Right atrium auricular region (tissue), 2 donors: ENCODE measurements at regions not wholly inside any gene's neighbourhood (a gene's known extent, or its start where the extent isn't known, plus 50 kb on each side); places are given as distances from the start of the nearest gene placed in this dataset.

Source experiments
- DNase-seq: peaks from one replicate; pipeline ENCODE4 v3.0.0-alpha.2; 2019; ENCODE audit warnings: low spot score
- H3K27ac ChIP-seq, 2 donors: fragments of 200-600 bp; sonication (generic); 1 replicate in 1 of 2; 2 replicates in 1 of 2; pipeline ENCODE4 v1.5.1; 2016 to 2019
- H3K27me3 ChIP-seq, 2 donors: fragments of 200-600 bp; sonication (generic); one replicate each; pipeline versions ENCODE4 v1.5.1 to v1.6.0; 2017 to 2019
- H3K36me3 ChIP-seq: fragments of 200-600 bp; sonication (generic); one replicate; pipeline ENCODE4 v1.5.1; 2016
- H3K4me1 ChIP-seq, 2 donors: fragments of 200-600 bp; sonication (generic); one replicate each; pipeline versions ENCODE4 v1.5.1 to v1.6.0; 2017 to 2019
- H3K4me3 ChIP-seq, 2 donors: fragments of 200-600 bp; sonication (generic); 1 replicate in 1 of 2; 2 replicates in 1 of 2; pipeline ENCODE4 v1.5.1; 2017 to 2019; ENCODE audit warnings: mild to moderate bottlenecking in 1 of 2, moderate library complexity in 1 of 2
- H3K9me3 ChIP-seq, 2 donors: fragments of 200-600 bp; sonication (generic); one replicate each; pipeline ENCODE4 v1.5.1; 2019
- CTCF ChIP-seq, 2 donors: fragments of 200-600 bp; sonication (generic); IDR thresholded peaks; one replicate each; pipeline ENCODE4 v1.5.1; 2019; ENCODE audit warnings: antibody characterized with exemption in 2 of 2

GRCh38 chr6:71727632-71728294 is 158.6 kb upstream of the RIMS1 start:
- H3K4me3 ChIP-seq, result no peak overlapping the region
- no peaks in the 10 kb centered on the region for H3K36me3 ChIP-seq
- no peaks in the 10 kb centered on the region for H3K4me1 ChIP-seq
- no peak for TF ChIP-seq CTCF (IDR thresholded peaks at IDR 0.05)
- DNase-seq, result no peak
- no peaks in the 10 kb centered on the region for H3K27me3 ChIP-seq
- peaks cover 0 to 10% of the 10 kb centered on the region in 2 donors for H3K9me3 ChIP-seq
- H3K27ac ChIP-seq, result no peak overlapping the region

- TF ChIP-seq CTCF (IDR thresholded peaks at IDR 0.05), result no peak
- DNase-seq, result no peak
- Histone ChIP-seq H3K36me3 (no peaks in the 10 kb centered on the region), H3K4me1 (no peaks in the 10 kb centered on the region), H3K4me3 (no peak overlapping the region), H3K27me3 (no peaks in the 10 kb centered on the region), H3K27ac (no peak overlapping the region), H3K9me3 (peaks cover 0 to 10% of the 10 kb centered on the region in 2 donors)
Observed at GRCh38 chr6:71730284-71730683, 156.1 kb upstream of the RIMS1 start.

GRCh38 chr6:71733970-71734899 is 152.1 kb upstream of the RIMS1 start:
- no peak overlapping the region for H3K27ac ChIP-seq

GRCh38 chr6:71737953-71738352 is 148.4 kb upstream of the RIMS1 start:
- H3K27ac ChIP-seq, result no peak overlapping the region
- H3K36me3 ChIP-seq, result no peaks in the 10 kb centered on the region
- DNase-seq, result no peak
- H3K27me3 ChIP-seq, result no peaks in the 10 kb centered on the region
- H3K4me3 ChIP-seq, result no peak overlapping the region
- no peaks in the 10 kb centered on the region for H3K4me1 ChIP-seq
- TF ChIP-seq CTCF (IDR thresholded peaks at IDR 0.05), result no peak
- no peaks in the 10 kb centered on the region for H3K9me3 ChIP-seq

More at GRCh38 chr6:71733970-71734899, 152.1 kb upstream of the RIMS1 start:
- Histone ChIP-seq H3K36me3 (no peaks in the 10 kb centered on the region), H3K4me1 (no peaks in the 10 kb centered on the region), H3K4me3 (no peak overlapping the region), H3K9me3 (no peaks in the 10 kb centered on the region), H3K27me3 (no peaks in the 10 kb centered on the region)
- TF ChIP-seq CTCF (IDR thresholded peaks at IDR 0.05), result no peak
- DNase-seq, result no peak

GRCh38 chr6:71745525-71745924 is 140.8 kb upstream of the RIMS1 start:
- H3K4me3 ChIP-seq, result no peak overlapping the region
- no peak for DNase-seq
- H3K9me3 ChIP-seq, result no peaks in the 10 kb centered on the region
- no peak overlapping the region for H3K27ac ChIP-seq
- no peaks in the 10 kb centered on the region for H3K27me3 ChIP-seq
- no peaks in the 10 kb centered on the region for H3K4me1 ChIP-seq
- H3K36me3 ChIP-seq, result no peaks in the 10 kb centered on the region
- TF ChIP-seq CTCF (IDR thresholded peaks at IDR 0.05), result no peak
